ENCODE measurements at regions not wholly inside any gene's neighbourhood (a gene's known extent, or its start where the extent isn't known, plus 50 kb on each side); places are given as distances from the start of the nearest gene placed in this dataset.
"Not testable (repeated sequence)": the region's sequence is repeated elsewhere in the genome, so short reads cannot be mapped to it uniquely, and the experiment has no call there.

GRCh38 chr2:111280709-111281286, 160.1 kb downstream of the BCL2L11 start:
- TF ChIP-seq CTCF (IDR thresholded peaks at IDR 0.05; ENCODE audit: low read depth, low read length); EZH2phosphoT487 (IDR thresholded peaks at IDR 0.05; ENCODE audit: low read depth): not testable (repeated sequence)

All from OCI-LY3 (cell line).